Stimulated activated CD8-positive, alpha-beta memory T cell treated with anti-CD3 and anti-CD28 coated beads, Interleukin-15, amount 100 ng/mL, for 48 hours (primary cell): ENCODE measurements at regions not wholly inside any gene's neighbourhood (a gene's known extent, or its start where the extent isn't known, plus 50 kb on each side); places are given as distances from the start of the nearest gene placed in this dataset.

Experiments used
- DNase-seq, 2 donors: peaks; one replicate each; pipeline ENCODE4 v3.0.0-alpha.2; 2020; ENCODE audit warnings: low read depth in 2 of 2

- DNase-seq: no peak
Observed at GRCh38 chr2:176732780-176733179, 463.5 kb downstream of the MTX2 start.

- no peak for DNase-seq
Observed at GRCh38 chr2:176733698-176734430, 464.6 kb downstream of the MTX2 start.

- no peak for DNase-seq
Observed at GRCh38 chr2:176734868-176735267, 465.6 kb downstream of the MTX2 start.

GRCh38 chr2:176742271-176742670 lies 470.3 kb upstream of the HNRNPA3 start:
- DNase-seq: no peak

- no peak for DNase-seq
Observed at GRCh38 chr2:176743671-176744070, 468.9 kb upstream of the HNRNPA3 start.

GRCh38 chr2:176744146-176744545 lies 468.4 kb upstream of the HNRNPA3 start:
- no peak for DNase-seq

- no peak for DNase-seq
Observed at GRCh38 chr2:176745543-176746200, 466.9 kb upstream of the HNRNPA3 start.

- no peak for DNase-seq
Observed at GRCh38 chr2:176746411-176746810, 466.2 kb upstream of the HNRNPA3 start.

GRCh38 chr2:176747506-176747905 lies 465.1 kb upstream of the HNRNPA3 start:
- DNase-seq: no peak

- no peak for DNase-seq
Observed at GRCh38 chr2:176747928-176748327, 464.7 kb upstream of the HNRNPA3 start.

GRCh38 chr2:176748662-176749061 lies 463.9 kb upstream of the HNRNPA3 start:
- no peak for DNase-seq

- no peak for DNase-seq
Observed at GRCh38 chr2:176751314-176752227, 461.0 kb upstream of the HNRNPA3 start.

GRCh38 chr2:176752295-176752694 lies 460.3 kb upstream of the HNRNPA3 start:
- no peak for DNase-seq

- no peak for DNase-seq
Observed at GRCh38 chr2:176753205-176753604, 459.4 kb upstream of the HNRNPA3 start.

GRCh38 chr2:176753752-176754474 lies 458.7 kb upstream of the HNRNPA3 start:
- DNase-seq: no peak

GRCh38 chr2:176755537-176756135 lies 457.0 kb upstream of the HNRNPA3 start:
- DNase-seq: no peak

- DNase-seq: no peak
Observed at GRCh38 chr2:176758426-176758825, 454.2 kb upstream of the HNRNPA3 start.

- no peak for DNase-seq
Observed at GRCh38 chr2:176760439-176760838, 452.2 kb upstream of the HNRNPA3 start.

GRCh38 chr2:176763130-176763529 lies 449.5 kb upstream of the HNRNPA3 start:
- DNase-seq: no peak

- no peak for DNase-seq
Observed at GRCh38 chr2:176763851-176764404, 448.7 kb upstream of the HNRNPA3 start.

- DNase-seq: no peak
Observed at GRCh38 chr2:176764921-176765320, 447.7 kb upstream of the HNRNPA3 start.
